ENCODE measurements at regions not wholly inside any gene's neighbourhood (a gene's known extent, or its start where the extent isn't known, plus 50 kb on each side); places are given as distances from the start of the nearest gene placed in this dataset.

DNA sequence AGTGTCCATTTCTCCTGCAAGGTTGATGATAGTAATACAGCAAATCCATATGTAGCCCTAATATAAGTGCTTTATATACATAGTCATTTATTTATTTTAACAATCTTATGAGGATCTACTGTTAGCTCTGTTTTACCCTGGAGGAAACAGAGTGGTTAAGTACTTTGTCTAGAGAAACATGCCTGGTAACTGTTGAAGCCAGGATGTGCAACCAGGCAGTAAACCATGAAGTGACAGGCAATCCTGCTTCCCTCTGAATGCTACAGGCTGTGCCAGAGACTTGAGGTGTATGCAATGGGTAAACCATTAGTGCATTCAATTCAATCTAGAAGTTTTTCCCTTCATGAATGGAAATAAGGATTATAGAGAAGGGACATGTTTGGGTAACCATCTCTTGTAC lies 911.0 kb downstream of the PCDH17 start:
- no peak for FAIRE-seq

DNA sequence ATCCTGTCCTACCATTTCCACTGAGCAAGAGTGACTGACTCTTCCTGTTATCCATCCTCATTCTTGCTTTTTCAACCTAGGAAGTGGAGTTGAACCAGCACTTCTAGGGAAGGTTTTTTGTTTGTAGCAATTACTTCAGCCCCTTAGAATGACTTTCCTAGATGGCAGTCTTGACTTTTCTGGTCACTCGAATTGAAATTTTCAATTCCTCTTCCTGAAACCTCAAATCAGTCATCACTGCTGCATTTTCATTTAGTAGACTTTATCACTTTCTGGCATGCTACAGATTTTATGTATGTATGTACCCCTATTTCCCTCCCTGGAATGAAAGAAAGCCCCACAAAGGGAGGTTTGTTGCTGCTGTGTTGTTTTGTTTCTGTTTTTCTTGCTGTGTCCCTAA lies 915.9 kb downstream of the PCDH17 start:
- no peak for FAIRE-seq

DNA sequence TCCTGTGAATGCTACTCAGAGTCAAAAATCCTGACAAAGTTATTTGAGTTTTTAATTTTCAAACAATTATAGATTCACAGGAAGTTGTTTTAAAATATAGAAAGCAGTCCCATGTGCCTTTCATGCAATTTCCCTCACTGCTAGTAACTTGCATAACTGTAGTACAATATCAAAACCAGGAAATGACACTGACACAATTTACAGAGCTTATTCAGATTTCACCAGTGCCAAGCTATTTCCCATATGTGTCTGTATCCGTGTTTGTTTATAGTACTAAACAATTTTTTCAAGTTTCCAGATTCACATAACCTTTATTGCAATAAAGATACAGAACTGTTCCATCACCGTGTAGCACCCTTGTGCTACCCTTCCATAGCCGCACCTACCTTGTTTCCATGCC lies 934.6 kb downstream of the PCDH17 start:
- no peak for FAIRE-seq

- FAIRE-seq, result no peak
These were observed 942.2 kb downstream of the PCDH17 start for GRCh38 chr13:58573743-58574142.

DNA sequence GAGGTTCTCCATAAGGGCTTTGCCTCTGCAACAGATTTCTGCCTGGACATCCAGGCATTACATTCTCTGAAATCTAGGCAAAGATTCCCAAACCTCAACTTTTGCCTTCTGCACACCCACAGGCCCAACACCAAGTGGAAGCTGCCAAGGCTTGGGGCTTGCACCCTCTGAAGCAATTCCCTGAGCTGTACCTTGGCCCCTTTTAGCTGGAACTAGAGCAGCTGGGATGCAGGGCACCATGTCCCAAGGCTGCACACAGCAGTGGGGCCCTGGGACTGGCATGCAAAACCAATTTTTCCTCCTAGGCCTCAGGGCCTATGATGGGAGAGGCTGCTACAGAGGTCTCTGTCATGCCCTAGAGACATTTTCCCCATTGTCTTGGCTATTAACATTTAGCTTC lies 943.2 kb downstream of the PCDH17 start:
- no peak for FAIRE-seq

- FAIRE-seq, result no peak
These were observed 947.9 kb downstream of the PCDH17 start for GRCh38 chr13:58579468-58579867.

DNA sequence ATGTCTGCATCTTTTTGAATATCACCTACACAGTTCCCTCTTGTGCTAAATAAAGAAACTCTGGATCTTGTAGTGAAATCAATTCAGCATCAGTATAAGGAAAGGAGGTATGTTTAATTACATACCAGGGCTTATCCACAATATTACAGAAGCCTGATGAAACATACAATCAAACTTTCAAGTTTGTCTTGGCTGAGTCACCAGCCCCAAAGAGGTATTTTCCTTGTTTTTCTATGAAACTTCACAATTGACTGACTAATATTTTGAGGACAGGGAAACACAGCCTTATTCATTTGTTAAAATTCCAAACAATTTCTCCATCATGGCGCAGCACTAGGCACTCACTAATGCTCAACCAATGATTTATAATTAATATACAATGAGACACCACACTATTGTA lies 952.4 kb downstream of the PCDH17 start:
- FAIRE-seq, result no peak

- no peak for FAIRE-seq
These were observed 953.1 kb downstream of the PCDH17 start for GRCh38 chr13:58584610-58585009.

DNA sequence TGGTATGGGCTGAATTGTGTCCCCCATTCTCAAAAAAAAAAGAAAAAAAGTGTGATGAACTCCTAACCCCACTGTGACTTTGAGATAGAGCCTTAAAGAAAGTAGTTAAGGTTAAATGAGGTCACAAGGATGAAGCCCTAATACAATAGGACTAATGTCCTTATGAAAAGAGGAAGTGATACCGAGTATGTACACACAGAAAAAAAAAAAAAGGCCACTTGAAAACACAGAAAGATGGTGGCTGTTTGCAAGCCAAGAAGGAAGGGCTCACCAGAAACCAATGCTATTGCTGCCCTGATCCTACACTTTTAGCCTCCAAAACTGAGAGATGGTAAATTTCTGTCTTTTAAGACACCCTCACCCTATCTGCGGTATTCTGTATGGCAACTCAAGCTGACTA lies 955.6 kb downstream of the PCDH17 start:
- no peak for FAIRE-seq

DNA sequence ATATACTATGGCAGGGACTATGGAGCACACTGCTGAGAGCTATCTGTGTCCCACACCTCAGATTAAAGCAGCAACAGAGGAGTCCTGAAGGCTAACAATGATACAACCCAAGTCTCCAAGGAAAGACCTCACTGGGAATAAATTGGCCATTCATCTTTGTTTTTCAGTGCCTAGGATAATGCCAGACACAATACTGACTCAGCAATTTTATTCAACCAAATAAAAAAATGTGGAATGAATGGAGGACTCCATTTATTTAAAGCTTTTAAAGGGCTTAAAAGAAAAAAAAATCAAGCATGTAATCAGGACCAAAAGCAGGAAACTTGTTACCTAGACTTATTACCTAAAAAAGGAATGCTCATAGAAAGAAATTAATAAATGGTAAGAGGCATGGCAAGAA lies 960.5 kb downstream of the PCDH17 start:
- FAIRE-seq, result no peak

DNA sequence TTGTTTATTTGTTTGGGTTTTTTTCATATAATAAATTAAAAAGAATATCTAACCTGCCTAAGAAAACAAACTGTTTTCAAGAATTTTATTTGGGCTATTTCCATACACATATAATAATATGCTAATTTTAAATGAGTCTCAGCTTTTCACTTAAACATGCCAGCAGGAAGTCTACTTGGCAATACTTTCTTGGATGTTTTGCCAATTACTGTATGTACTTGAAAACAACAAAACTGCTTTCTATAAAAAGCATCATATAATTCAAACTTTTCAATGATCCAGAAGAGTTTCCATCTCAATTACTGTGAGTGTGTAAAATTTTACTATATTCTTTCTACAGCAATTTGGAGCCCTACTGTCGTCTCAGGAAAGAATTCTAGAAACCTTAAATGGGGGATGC lies 961.2 kb downstream of the PCDH17 start:
- FAIRE-seq, result no peak

DNA sequence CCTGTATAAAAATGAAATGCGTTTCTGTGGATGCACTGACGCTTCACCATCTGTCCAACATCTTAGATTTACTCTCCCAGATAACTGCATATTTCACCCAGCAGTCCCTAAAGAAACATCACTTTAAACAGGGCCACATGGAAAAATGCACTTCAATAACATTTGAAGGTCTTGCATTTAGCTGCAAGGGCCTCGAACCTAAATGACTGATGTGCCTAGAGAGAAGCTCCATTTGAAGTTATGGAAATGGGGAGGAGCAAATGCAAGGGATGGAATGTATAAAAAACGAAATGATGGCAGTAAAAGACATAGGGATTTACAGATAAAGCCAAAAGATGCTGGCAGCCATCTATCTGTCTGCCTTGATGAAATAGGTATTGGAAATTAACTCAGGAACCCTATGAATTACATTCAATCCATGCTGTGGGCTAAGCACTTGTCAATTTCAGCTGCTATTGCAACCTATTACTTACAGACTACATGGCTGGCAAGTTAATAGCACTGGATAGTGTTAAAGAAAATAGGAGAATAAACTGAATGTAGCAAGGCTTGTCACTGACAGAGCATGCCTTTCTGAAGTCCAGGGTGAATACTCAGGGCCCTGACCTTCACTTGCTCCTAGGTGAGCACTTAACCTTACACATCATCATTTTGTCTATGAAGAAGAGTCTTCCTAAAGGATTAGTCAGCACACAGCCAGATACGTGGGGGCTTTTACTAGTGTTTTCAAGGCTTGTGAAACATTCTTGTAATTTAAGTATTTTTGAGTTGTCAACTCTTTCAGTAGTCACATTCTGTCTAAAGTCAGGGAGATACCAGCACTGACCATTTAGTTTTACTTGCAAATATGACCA lies 963.4 kb downstream of the PCDH17 start:
- no peak for FAIRE-seq

- FAIRE-seq, result no peak
These were observed 966.0 kb downstream of the PCDH17 start for GRCh38 chr13:58597552-58597951.

DNA sequence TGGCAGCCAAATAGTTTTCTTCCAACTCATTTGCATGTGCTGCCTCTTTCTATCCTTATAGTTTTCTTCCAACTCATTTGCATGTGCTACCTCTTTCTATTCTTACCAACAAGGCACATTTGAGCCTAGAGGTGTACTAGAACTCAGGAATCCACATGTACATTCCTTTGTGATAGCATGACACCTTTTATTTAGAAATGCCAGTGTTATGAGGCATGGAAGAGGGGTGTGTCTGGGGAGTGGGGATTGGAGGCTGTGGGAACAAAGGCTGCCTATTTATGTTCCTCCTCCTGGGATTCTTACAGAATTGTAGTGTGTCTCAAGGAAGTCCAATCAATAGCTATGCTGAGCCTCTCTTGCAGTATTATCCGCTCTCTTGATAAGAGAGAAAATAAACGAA lies 966.7 kb downstream of the PCDH17 start:
- FAIRE-seq, result no peak

- FAIRE-seq, result no peak
These were observed 979.6 kb downstream of the PCDH17 start for GRCh38 chr13:58611117-58611516.

DNA sequence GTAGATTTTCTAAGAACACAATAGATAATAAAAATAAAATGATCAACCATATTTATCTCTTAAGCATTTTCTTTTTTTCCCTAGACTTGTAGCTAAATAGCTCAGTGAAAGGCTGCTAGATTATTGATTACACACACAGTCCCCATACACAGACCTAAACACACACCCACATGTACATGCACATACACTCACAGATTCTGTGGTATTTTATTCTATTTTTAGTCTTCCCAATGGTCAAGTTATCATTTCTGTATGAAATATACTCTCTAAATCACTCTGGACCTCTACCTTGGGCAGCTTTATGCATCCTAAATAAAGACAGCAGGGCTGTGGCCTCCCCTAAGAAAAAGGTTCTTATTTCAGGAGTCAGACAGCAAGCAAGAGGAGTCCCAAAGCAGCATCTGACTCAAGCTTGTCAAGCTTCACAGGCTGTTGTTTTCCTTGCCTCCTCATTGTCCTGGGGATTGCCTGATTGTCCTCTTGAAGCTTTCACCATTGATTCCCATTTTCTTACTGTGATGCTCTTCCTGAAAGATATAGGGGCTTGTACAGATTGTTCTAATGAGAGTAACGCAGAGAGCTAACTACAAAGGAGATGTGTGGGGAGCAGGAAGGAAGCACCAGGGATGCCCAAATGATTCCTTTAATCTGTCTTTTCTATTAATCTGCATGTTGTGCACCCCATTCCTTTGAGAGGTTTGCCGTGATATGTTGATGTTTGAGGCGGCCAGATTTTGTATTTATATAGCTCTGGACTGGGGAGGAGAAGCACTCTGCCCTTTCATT lies 986.5 kb downstream of the PCDH17 start:
- no peak for FAIRE-seq

- no peak for FAIRE-seq
These were observed 988.0 kb downstream of the PCDH17 start for GRCh38 chr13:58619396-58620113.

DNA sequence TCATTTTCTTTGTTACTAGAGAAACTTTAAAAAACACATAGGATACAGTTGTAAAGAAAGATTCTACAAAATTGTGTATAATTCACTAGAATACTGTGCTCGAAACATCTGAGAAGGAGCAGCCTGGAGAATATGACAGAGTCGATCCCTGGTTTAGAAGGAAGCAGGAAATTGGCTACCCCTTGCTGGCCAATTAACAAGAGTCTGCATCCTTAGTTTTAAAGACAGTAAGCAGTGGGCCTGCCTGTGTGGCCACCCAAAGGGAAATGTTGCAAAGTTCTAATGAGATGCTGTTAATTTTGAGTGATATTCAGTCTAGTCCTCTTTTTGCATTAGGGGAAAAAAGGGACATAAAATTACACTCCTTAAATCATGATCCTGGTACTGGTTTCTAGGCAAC lies 988.6 kb downstream of the PCDH17 start:
- FAIRE-seq, result no peak

DNA sequence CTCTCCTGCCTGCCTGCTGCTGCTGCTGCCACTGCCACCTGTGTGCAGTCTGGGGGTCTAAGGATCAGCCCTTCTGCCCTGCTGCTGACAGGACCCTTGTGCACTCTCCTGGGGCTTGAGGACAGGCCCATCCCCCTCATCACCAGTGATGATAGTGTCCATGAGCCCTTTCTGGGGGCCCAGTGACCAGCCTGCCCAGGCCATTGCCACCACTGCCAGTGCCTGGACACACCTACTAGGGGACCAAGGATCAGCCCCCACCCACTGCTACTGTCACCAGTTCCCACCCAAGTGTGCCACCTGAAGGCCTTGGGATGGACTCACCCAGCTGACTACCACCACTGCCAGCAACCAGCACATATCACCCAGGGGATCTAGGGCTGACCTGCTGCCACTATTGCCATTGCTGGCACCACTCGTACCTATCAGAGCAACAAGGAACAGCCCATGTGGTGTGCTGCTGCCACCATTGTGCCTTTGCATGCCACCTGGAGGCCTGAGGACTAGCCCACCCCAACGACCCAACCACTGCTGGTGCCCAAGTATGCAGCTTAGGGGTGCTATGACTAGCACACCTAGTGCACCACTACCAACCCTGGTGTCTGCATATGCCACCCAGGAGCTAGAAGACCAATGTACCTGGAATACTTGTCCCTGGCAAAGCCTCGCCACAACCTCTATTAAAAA lies 994.3 kb downstream of the PCDH17 start:
- FAIRE-seq, result no peak

DNA sequence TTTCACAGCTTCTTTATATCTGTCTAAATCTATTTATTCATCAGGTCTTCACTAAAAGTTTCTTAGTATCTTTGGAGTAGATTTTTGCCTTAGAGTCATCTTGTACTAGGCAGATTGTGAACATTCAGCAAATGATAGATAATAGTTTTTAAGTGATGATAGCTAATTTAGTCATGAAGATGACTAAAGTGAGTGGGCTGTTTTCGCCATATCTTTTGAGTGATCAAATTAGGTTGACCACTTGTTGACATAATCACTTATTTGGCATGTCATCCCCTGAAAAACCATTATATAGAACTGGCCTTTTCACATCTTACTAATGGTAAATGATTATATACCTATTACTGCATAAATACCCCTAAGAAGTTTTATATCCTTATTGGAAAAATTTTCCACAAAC lies 999.2 kb downstream of the PCDH17 start:
- FAIRE-seq, result no peak

DNA sequence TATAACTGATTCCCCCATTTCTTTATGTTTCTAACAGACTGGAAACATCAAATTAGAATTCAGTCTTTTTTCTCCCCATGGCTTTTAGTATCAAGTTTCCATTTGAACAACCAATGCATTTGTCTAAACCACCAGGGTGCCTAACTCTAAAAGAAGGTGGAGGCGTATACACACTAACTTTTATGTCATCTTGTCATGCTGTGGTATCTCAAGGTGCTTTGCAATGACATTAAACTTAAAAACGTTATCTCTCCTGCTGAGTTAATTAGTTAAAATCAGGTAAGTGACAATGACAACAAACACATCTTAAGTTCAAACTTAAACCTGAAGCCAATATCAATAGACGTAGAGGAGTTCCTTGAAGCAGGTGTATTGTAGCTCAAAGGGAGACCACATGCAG lies 1001.7 kb downstream of the PCDH17 start:
- no peak for FAIRE-seq

DNA sequence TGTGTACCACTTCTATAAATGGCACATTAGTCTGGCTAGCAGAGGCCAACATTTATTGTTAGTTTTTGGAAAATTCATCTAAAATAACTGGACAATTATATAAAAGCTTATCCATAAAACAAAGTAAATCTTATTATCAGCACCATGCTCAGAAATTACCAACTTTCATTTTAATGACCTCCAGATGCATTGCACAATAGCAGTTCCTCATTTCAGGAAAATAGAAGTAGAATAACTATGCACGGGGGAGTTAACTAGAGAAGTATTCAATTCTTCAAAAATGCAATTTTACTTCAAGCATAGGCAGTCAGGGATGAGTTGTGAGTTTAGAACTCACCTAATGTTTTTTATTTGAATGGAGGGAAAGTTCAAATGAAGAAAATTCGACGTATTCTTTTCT lies 1023.5 kb downstream of the PCDH17 start:
- no peak for FAIRE-seq

DNA sequence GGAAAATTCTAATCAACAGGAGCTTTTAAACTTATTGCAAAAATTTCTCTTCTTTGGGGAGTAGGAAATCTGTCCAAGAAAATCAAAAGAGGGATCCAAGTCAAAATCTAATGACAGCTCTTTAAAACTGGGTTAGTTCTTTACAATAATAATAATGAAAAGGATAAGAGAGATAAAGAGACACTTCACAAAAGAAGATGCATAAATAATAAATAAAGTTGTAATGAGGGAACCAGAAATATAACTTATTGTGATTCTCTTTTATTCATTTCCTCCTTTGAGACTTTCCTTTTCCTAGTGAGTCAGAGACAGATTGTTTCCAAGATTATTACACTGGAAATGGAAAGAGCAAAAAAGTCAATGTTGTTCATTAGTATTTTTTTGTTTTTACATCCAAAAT lies 1029.3 kb downstream of the PCDH17 start:
- no peak for FAIRE-seq
